Left lung (tissue), 4 donors: ENCODE measurements at regions not wholly inside any gene's neighbourhood (a gene's known extent, or its start where the extent isn't known, plus 50 kb on each side); places are given as distances from the start of the nearest gene placed in this dataset.
A peak's percentile ranks its signal among the peaks of the same experiment; 100 is the strongest.

Source experiments
- ATAC-seq: fragments of 200-7000 bp; cut with Tn5 transposase; one replicate; pipeline ENCODE4 v1.9.1; 2020; ENCODE audit warnings: moderate library complexity
- DNase-seq, 4 donors: peaks; one replicate each; pipeline ENCODE4 v3.0.0-alpha.2; 2013 to 2020
- H3K27ac ChIP-seq, 2 donors: fragments of 200-600 bp; sonication (generic) in 1 of 2; one replicate each; pipeline versions ENCODE4 v1.5.0 to v1.8.0; 2020 to 2021
- H3K27me3 ChIP-seq, 2 donors: fragments of 200-600 bp; sonication (generic) in 1 of 2; one replicate each; pipeline versions ENCODE4 v1.5.0 to v1.8.0; 2020 to 2021
- H3K36me3 ChIP-seq, 2 donors: fragments of 200-600 bp; sonication (generic) in 1 of 2; one replicate each; pipeline versions ENCODE4 v1.5.0 to v1.8.0; 2020 to 2021
- H3K4me1 ChIP-seq, 2 donors: fragments of 200-600 bp; one replicate each; pipeline ENCODE4 v1.8.0; 2021
- H3K4me3 ChIP-seq, 2 donors: fragments of 200-600 bp; sonication (generic) in 1 of 2; one replicate each; pipeline versions ENCODE4 v1.5.0 to v1.8.0; 2020 to 2021; ENCODE audit warnings: mild to moderate bottlenecking in 1 of 2
- H3K9me3 ChIP-seq, 2 donors: fragments of 200-600 bp; sonication (generic) in 1 of 2; one replicate each; pipeline versions ENCODE4 v1.5.0 to v1.8.0; 2020 to 2021
- CTCF ChIP-seq, 2 donors: fragments of 200-600 bp; sonication (generic) in 1 of 2; IDR thresholded peaks; one replicate each; pipeline versions ENCODE4 v1.5.0 to v1.8.0; 2021; ENCODE audit warnings: antibody characterized with exemption in 2 of 2
- intact Hi-C, 2 donors: fragments of 100-400 bp; cut with DNase I; formaldehyde crosslinking; loops; one replicate each; pipeline versions ENCODE4 v1.11.2 to v1.14.2; 2022
- donor health status: DM: no; HTN: yes; CAD: no.
- donor health status: DM: no; HTN: no; CAD: no.

- no peak for TF ChIP-seq CTCF (IDR thresholded peaks at IDR 0.05)
- peaks cover 9 to 12% of the 10 kb centered on the region in 2 donors for H3K4me1 ChIP-seq
- H3K27me3 ChIP-seq: no peaks in the 10 kb centered on the region
- H3K27ac ChIP-seq: no peak overlapping the region
- intact Hi-C loops: no loop called here
- no peak for ATAC-seq
- H3K9me3 ChIP-seq: no peaks in the 10 kb centered on the region
- peak in 1 of 4 donors; percentile 42 for DNase-seq
- no peaks in the 10 kb centered on the region for H3K36me3 ChIP-seq
- no peak overlapping the region for H3K4me3 ChIP-seq
Observed at GRCh38 chr14:104437703-104438102, 141.9 kb upstream of the C14orf180 start.

- ATAC-seq (no peak), DNase-seq (peak in 1 of 4 donors; percentile 61)
- H3K4me1 ChIP-seq: peaks cover 9 to 12% of the 10 kb centered on the region in 2 donors
- H3K4me3 ChIP-seq: no peak overlapping the region
- H3K27ac ChIP-seq: no peak overlapping the region
- H3K27me3 ChIP-seq: no peaks in the 10 kb centered on the region
- H3K36me3 ChIP-seq: no peaks in the 10 kb centered on the region
- no peaks in the 10 kb centered on the region for H3K9me3 ChIP-seq
- intact Hi-C loops: no loop called here
- no peak for TF ChIP-seq CTCF (IDR thresholded peaks at IDR 0.05)
Observed at GRCh38 chr14:104438166-104438887, 141.2 kb upstream of the C14orf180 start.

- Histone ChIP-seq H3K4me3 (no peak overlapping the region), H3K27me3 (no peaks in the 10 kb centered on the region), H3K27ac (no peak overlapping the region), H3K36me3 (no peaks in the 10 kb centered on the region), H3K9me3 (no peaks in the 10 kb centered on the region), H3K4me1 (peaks cover 9 to 12% of the 10 kb centered on the region in 2 donors)
- ATAC-seq (no peak), DNase-seq (peak in 1 of 4 donors; percentile 17)
- intact Hi-C loops: no loop called here
- TF ChIP-seq CTCF (IDR thresholded peaks at IDR 0.05): no peak
Observed at GRCh38 chr14:104439625-104440024, 139.9 kb upstream of the C14orf180 start.

- Histone ChIP-seq H3K4me3 (no peak overlapping the region), H3K27ac (no peak overlapping the region), H3K9me3 (no peaks in the 10 kb centered on the region), H3K4me1 (peaks cover 9 to 12% of the 10 kb centered on the region in 2 donors), H3K27me3 (no peaks in the 10 kb centered on the region), H3K36me3 (no peaks in the 10 kb centered on the region)
- TF ChIP-seq CTCF (IDR thresholded peaks at IDR 0.05): no peak
- DNase-seq: no peak
- intact Hi-C loops: no loop called here
- ATAC-seq: no peak
Observed at GRCh38 chr14:104440297-104440956, 139.1 kb upstream of the C14orf180 start.

GRCh38 chr14:104441275-104442106, 138.1 kb upstream of the C14orf180 start:
- peaks cover 0 to 6% of the 10 kb centered on the region in 2 donors for H3K27me3 ChIP-seq
- H3K4me1 ChIP-seq: peaks cover 4 to 5% of the 10 kb centered on the region in 2 donors
- no peak overlapping the region for H3K4me3 ChIP-seq
- DNase-seq (no peak), ATAC-seq (no peak)
- no peak overlapping the region for H3K27ac ChIP-seq
- no peaks in the 10 kb centered on the region for H3K36me3 ChIP-seq
- TF ChIP-seq CTCF (IDR thresholded peaks at IDR 0.05): no peak
- intact Hi-C loops: no loop called here
- H3K9me3 ChIP-seq: no peaks in the 10 kb centered on the region
